Occipital lobe (tissue), 1 donor: ENCODE measurements at regions not wholly inside any gene's neighbourhood (a gene's known extent, or its start where the extent isn't known, plus 50 kb on each side); places are given as distances from the start of the nearest gene placed in this dataset.

ENCODE experiments used
- DNase-seq: peaks from one replicate; lab custom pipeline; 2025; lab: John Stamatoyannopoulos, UW

DNA sequence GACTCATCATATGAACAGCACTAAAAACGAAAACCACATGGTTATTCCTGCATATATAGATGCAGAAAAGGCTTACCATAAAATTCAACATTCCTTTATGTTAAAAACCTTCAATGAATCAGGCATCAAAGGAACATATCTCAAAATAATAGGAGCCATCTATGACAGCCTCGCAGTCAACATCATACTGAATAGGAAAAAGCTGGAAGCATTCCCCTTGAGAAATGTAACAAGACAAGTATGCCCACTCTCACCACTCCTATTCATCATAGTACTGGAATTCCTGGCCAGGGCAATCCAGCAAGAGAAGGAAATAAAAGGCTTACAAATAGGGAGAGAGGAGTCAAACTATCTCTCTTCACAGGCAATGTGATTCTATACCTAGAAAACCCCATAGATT is 179.6 kb upstream of the HTR2A start:
- DNase-seq = no peak

DNA sequence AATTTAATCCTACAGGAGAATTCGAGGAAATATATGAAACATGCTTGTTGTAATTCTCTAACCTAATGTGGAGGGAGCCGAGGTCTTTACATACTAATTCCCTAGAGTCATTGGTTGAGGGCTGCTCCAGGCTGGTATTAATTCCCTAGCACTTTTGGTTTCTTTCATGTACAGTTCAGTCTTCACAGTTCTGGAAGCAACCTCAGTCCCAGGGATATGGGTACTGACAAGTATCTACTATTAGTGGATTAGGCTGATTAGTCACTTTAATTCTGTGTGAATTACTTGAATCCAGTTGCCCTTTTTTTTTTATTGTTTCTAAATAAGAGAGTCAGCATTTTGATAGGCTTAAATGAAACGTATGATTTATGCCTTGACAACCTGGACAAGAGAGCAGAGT is 172.3 kb upstream of the HTR2A start:
- DNase-seq = no peak

DNA sequence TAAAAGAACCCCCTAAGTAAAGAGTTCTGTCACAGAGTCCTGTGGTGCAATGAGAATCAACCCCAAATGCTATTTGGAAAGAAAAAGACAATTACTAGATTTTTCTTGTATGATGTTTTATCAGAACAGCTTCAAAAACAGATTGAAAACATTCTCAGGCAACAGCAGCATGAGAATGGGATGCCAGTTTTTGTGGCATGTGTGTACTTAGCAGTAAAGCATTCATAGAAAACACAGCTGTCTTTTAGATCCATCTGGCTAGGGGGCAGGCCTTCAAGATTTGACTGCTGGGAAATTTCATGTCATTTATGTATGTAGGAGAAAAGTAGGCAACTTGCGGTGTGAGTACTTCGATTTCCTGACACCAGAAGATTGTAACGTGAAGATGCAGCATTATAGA is 170.5 kb upstream of the HTR2A start:
- DNase-seq = no peak

GRCh38 chr13:47066226-47066625 is 169.4 kb upstream of the HTR2A start:
- DNase-seq = no peak

GRCh38 chr13:47064381-47064780 is 167.5 kb upstream of the HTR2A start:
- no peak for DNase-seq

- no peak for DNase-seq
Measured at GRCh38 chr13:47049276-47049989, 152.6 kb upstream of the HTR2A start.

GRCh38 chr13:47046706-47047105 is 149.9 kb upstream of the HTR2A start:
- DNase-seq = no peak

DNA sequence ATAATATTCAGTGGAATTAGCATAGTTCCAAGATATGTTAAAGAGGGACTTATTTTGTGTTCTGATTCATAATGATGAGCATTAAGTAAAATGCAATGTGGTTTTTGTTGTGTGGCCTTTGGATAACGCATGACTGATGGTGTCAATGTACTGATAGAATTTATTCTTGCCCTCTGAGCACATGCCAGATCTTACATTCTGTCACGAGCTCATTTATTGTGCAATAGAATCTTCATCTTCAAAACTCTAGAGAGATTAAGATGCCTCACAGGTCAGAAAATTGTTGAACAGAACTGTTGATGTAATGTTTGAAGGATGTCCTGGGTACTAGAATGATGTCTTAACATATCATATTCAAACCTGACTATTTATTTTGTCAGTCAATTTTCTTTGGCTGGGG is 148.0 kb upstream of the HTR2A start:
- no peak for DNase-seq

GRCh38 chr13:47039106-47039505 is 142.3 kb upstream of the HTR2A start:
- DNase-seq = no peak

DNA sequence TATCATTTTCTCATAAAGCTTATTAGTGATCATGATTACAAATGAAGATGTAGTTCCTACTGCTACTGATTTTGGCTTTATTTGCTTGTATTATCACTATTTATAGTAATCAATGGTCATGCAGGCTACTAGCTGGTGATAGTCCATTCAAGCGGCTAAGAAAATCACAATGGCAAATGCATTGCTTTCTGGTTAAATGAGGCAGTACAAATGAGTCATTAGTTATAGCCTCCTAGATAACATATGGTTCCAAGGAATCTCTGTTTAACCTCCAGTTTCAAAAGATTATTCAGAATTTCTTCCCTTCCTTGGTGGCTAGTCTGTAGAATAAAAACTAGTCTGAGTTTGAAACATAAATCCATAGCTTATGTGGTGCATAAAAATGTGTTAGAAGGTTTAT is 141.3 kb upstream of the HTR2A start:
- no peak for DNase-seq

GRCh38 chr13:47036294-47037008 is 139.6 kb upstream of the HTR2A start:
- no peak for DNase-seq

- no peak for DNase-seq
Measured at GRCh38 chr13:47033216-47033615, 136.4 kb upstream of the HTR2A start.

DNA sequence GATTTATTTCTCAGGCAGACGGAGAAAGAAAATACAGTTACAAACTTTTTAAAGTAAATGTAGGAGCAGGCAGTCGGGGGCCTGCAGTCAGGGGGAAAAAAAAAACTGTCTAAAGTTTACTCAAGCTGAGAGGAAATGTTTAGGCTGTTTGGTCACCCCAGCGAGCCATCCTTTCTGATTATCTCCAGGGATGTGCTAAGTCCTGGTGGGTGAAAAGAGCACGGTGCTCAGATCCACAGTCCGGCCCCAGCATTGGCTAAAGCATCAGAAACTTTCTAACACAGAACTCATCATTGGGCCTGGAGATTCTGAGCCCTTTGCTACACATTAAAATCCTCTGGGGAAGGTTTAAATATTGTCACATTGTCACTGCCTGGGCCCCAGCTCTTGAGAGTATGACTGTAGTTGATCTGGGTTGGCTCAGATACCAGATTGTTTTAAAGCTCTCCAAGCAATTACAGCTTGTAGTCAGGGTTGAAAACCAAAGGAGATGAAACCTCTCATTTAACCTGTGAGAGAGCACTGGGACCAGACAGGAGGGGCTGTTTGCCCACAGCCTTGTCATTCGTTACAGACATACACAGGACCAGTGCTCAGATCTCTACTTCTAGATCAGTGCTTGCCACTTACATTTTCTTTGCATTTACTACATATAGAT is 131.1 kb upstream of the HTR2A start:
- DNase-seq = no peak

GRCh38 chr13:47025791-47026447 is 129.1 kb upstream of the HTR2A start:
- DNase-seq = no peak

GRCh38 chr13:47019977-47020376 is 123.1 kb upstream of the HTR2A start:
- DNase-seq = no peak

- no peak for DNase-seq
Measured at GRCh38 chr13:47017476-47017875, 120.6 kb upstream of the HTR2A start.

DNA sequence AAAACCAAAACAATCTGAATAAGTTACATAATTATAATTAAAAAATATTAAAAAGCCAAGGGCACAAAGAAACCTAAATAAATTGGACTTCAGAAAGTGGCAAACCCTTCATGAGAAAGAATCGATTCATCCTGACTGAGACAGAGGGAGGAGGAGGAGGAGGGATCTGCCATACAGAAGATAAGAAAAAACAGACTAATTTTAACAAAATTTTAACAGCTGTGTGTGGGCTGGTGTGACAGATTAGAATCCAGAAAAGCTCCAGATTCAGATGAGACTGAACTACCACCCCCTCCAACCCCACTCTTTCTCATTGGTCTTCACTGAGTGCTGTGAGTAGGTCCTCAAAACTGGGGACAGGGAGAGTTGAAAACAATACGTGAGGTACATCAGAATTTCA is 111.5 kb upstream of the HTR2A start:
- peak; percentile 2 for DNase-seq

- no peak for DNase-seq
Measured at GRCh38 chr13:47005756-47006414, 109.0 kb upstream of the HTR2A start.

- no peak for DNase-seq
Measured at GRCh38 chr13:47004540-47004939, 107.7 kb upstream of the HTR2A start.

GRCh38 chr13:47004027-47004426 is 107.2 kb upstream of the HTR2A start:
- no peak for DNase-seq

- no peak for DNase-seq
Measured at GRCh38 chr13:47000165-47000564, 103.3 kb upstream of the HTR2A start.
